ENCODE measurements at regions not wholly inside any gene's neighbourhood (a gene's known extent, or its start where the extent isn't known, plus 50 kb on each side); places are given as distances from the start of the nearest gene placed in this dataset.

- no peak for DNase-seq
Measured at GRCh38 chr6:138580801-138581200, 81.5 kb upstream of the NHSL1 start.

- DNase-seq, result no peak
Measured at GRCh38 chr6:138582573-138582972, 83.3 kb upstream of the NHSL1 start.

- DNase-seq, result no peak
Measured at GRCh38 chr6:138586638-138587037, 87.3 kb upstream of the NHSL1 start.

GRCh38 chr6:138588805-138589434 is 89.6 kb upstream of the NHSL1 start:
- peak; percentile 63 for DNase-seq

- DNase-seq, result peak; percentile 57
Measured at GRCh38 chr6:138590796-138591709, 91.8 kb upstream of the NHSL1 start.

- DNase-seq, result peak; percentile 4
Measured at GRCh38 chr6:138592749-138593123, 93.4 kb upstream of the NHSL1 start.

- DNase-seq, result peak; percentile 50
Measured at GRCh38 chr6:138593124-138593877, 94.0 kb upstream of the NHSL1 start.

GRCh38 chr6:138593909-138594757 is 94.8 kb upstream of the NHSL1 start:
- DNase-seq, result no peak

GRCh38 chr6:138594758-138595140 is 95.5 kb upstream of the NHSL1 start:
- DNase-seq, result no peak

GRCh38 chr6:138596126-138596525 is 96.8 kb upstream of the NHSL1 start:
- DNase-seq, result no peak

- DNase-seq, result no peak
Measured at GRCh38 chr6:138596591-138596990, 97.3 kb upstream of the NHSL1 start.

GRCh38 chr6:138597336-138597735 is 98.0 kb upstream of the NHSL1 start:
- no peak for DNase-seq

- DNase-seq, result no peak
Measured at GRCh38 chr6:138598562-138599173, 99.4 kb upstream of the NHSL1 start.

- no peak for DNase-seq
Measured at GRCh38 chr6:138600261-138600660, 101.0 kb upstream of the NHSL1 start.

- no peak for DNase-seq
Measured at GRCh38 chr6:138600726-138601125, 101.4 kb upstream of the NHSL1 start.

GRCh38 chr6:138601128-138601527 is 101.8 kb upstream of the NHSL1 start:
- DNase-seq, result no peak

- no peak for DNase-seq
Measured at GRCh38 chr6:138605958-138606357, 106.7 kb upstream of the NHSL1 start.

- DNase-seq, result no peak
Measured at GRCh38 chr6:138607478-138608433, 108.5 kb upstream of the NHSL1 start.

GRCh38 chr6:138608896-138609295 is 109.6 kb upstream of the NHSL1 start:
- no peak for DNase-seq

- no peak for DNase-seq
Measured at GRCh38 chr6:138609801-138610430, 110.6 kb upstream of the NHSL1 start.

GRCh38 chr6:138610816-138611215 is 111.5 kb upstream of the NHSL1 start:
- DNase-seq, result no peak
